ENCODE measurements at regions not wholly inside any gene's neighbourhood (a gene's known extent, or its start where the extent isn't known, plus 50 kb on each side); places are given as distances from the start of the nearest gene placed in this dataset.

GRCh38 chr3:103380391-103380790 lies 945.6 kb downstream of the ZPLD1 start:
- no peak for DNase-seq

- DNase-seq = peak; percentile 64
These were observed 946.7 kb downstream of the ZPLD1 start for GRCh38 chr3:103381296-103382079.

GRCh38 chr3:103385961-103386656 lies 951.3 kb downstream of the ZPLD1 start:
- DNase-seq = peak; percentile 36

GRCh38 chr3:103388214-103388613 lies 953.4 kb downstream of the ZPLD1 start:
- DNase-seq = peak; percentile 86

- peak; percentile 13 for DNase-seq
These were observed 954.5 kb downstream of the ZPLD1 start for GRCh38 chr3:103389356-103389755.

- DNase-seq = peak; percentile 70
These were observed 958.8 kb downstream of the ZPLD1 start for GRCh38 chr3:103393395-103394186.

GRCh38 chr3:103403191-103403590 lies 968.4 kb downstream of the ZPLD1 start:
- no peak for DNase-seq

- DNase-seq = no peak
These were observed 971.6 kb downstream of the ZPLD1 start for GRCh38 chr3:103406320-103406850.

- no peak for DNase-seq
These were observed 975.4 kb downstream of the ZPLD1 start for GRCh38 chr3:103410231-103410630.

- DNase-seq = no peak
These were observed 986.6 kb downstream of the ZPLD1 start for GRCh38 chr3:103421460-103421859.

GRCh38 chr3:103437883-103438282 lies 1003.1 kb downstream of the ZPLD1 start:
- DNase-seq = no peak

GRCh38 chr3:103440539-103441203 lies 1005.9 kb downstream of the ZPLD1 start:
- peak; percentile 78 for DNase-seq

GRCh38 chr3:103446953-103447629 lies 1012.3 kb downstream of the ZPLD1 start:
- no peak for DNase-seq

- DNase-seq = no peak
These were observed 1018.3 kb downstream of the ZPLD1 start for GRCh38 chr3:103453152-103453551.

- DNase-seq = no peak
These were observed 1025.0 kb downstream of the ZPLD1 start for GRCh38 chr3:103459815-103460214.

GRCh38 chr3:103470498-103470897 lies 1035.7 kb downstream of the ZPLD1 start:
- DNase-seq = no peak

- DNase-seq = peak; percentile 28
These were observed 1059.2 kb downstream of the ZPLD1 start for GRCh38 chr3:103494011-103494410.

GRCh38 chr3:103494512-103494911 lies 1059.7 kb downstream of the ZPLD1 start:
- DNase-seq = no peak

GRCh38 chr3:103495186-103495585 lies 1060.4 kb downstream of the ZPLD1 start:
- DNase-seq = no peak

GRCh38 chr3:103499132-103499900 lies 1064.5 kb downstream of the ZPLD1 start:
- DNase-seq = peak; percentile 88

- DNase-seq = no peak
These were observed 1065.2 kb downstream of the ZPLD1 start for GRCh38 chr3:103499967-103500366.
